G401 (cell line): ENCODE measurements at regions not wholly inside any gene's neighbourhood (a gene's known extent, or its start where the extent isn't known, plus 50 kb on each side); places are given as distances from the start of the nearest gene placed in this dataset.
A peak's percentile ranks its signal among the peaks of the same experiment; 100 is the strongest.
"Not testable (repeated sequence)": the region's sequence is repeated elsewhere in the genome, so short reads cannot be mapped to it uniquely, and the experiment has no call there.

Source experiments
- DNase-seq: peaks from one replicate; pipeline ENCODE4 v3.0.0-alpha.2; 2015; ENCODE audit warnings: low spot score
- in situ Hi-C: cut with HindIII; loops from 2 replicates; pipeline ENCODE4 v1.10.0; 2016; ENCODE audit warnings: low sequenced_read_pairs, mixed read lengths

DNA sequence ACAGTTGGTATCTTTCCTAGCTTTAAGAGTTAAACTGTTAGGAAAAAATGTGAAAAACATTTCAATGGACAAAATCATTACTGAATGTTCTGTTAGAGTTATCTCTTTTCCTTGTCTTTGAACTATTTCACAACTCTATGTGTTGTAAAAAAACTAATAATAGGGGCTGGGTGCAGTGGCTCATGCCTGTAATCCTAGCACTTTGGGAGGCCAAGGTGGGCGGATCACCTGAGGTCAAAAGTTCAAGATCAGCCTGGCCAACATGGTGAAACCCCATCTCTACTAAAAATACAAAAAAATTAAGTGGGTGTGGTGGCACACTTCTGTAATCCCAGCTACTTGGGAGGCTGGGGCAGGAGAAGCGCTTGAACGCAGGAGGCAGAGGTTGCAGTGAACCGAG is 184.0 kb upstream of the P2RY1 start:
- DNase-seq, in situ Hi-C loops: not testable (repeated sequence)

DNA sequence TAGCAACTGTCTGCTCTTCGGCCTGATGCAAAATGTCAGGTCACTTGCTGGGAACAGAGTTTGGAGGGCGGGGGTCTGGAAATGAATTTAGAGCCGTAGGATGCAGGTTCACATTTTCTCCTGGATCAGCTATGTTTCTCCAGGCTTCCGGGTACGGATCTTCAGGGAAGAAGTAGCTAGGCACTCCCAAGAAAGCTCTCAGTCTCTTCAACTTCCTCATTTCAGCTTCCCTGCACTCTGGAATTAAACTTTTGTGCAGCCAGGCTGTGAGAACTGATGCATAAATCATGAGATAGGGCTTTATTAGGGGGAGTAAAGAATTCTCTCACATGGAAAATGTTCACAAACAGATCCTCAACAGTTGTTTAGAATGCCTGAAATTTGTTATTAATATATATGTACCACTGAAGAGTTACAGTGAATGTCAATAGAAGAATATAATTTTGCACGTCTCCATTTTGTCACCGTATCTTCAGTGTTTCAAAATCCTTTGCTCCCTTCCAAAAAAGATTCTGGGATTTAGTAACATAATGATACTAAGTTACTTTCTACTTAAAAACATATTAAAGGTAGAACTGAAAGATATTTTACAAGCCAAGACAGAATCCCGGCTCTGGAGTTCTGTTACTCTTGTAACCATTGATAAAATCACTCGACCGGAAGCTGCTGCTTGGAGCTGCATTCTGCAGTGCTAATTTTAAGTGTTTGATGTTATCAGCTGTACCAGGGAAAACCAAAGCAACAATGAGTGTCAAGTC is 178.5 kb upstream of the P2RY1 start:
- in situ Hi-C loops, result no loop called here
- DNase-seq, result no peak

DNA sequence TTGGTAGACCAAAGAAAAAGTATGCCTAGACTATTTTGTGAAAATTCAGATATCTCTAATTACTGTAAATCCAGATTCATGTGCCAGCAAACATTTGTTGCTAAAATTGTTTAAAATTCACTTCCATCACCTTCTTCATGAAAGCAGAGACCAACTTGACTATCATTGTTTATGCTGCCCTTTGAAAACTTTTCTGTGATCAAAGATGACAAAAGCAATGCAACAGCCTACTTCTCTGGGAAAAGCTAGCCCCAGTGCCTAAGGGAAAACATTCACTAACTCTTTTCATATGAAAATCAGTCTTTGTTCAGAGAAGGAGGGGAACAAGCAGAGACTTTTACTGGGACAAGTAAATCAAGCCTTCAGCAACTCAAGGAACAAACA is 178.0 kb upstream of the P2RY1 start:
- in situ Hi-C loops, result no loop called here
- peak; percentile 13 for DNase-seq

DNA sequence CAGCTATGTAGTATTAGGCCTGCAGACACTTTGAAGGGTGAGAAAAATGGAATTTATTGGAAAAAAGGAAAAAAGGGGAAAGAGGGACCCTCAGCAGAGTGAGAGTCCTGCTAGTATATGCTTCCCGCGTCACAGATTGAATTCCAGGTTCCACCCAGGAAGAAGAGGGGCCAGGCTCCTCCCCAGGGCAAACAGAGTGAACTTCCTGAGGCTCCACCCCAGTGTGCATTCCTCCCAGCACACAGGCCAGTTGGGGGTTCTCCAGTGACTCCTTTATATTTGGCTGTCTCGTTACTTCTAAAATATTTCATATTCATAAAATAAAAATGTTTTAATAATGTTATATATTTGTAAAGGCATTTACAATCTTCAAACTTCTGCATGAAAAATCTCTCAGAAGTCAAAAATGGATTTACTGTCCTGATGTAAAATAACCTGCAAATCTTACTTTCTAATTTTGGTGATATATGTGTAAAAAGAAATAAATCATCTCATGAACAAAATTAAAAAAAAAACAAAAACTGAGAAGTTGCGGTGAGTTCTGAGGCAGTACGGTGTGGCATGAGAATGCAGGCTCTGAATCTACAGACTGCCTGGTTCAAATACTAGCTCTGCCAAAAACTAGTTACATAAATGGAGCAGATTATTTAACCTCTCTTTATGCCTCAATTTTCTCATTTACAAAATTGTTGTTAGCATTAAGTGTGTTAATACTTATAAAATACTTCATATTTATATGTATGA is 175.8 kb upstream of the P2RY1 start:
- in situ Hi-C loops, result no loop called here
- no peak for DNase-seq

DNA sequence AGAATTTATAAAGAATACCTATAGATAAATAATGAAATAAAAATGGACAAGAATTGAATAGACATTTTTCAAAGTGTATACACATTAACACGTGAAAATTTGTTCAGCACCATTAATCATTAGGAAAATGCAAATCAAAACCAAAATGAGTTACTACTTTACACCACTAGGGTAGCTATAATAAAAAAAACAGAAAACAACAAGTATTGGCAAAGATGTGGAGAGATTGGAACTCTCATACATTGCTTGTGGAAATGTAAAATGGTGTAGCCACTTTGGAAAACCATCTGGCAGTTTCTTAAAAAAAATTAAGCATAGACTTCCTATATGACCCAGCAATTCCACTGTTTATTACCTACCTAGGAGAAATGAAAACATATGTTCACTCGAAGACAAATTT is 172.8 kb upstream of the P2RY1 start:
- in situ Hi-C loops, result no loop called here
- DNase-seq, result no peak

DNA sequence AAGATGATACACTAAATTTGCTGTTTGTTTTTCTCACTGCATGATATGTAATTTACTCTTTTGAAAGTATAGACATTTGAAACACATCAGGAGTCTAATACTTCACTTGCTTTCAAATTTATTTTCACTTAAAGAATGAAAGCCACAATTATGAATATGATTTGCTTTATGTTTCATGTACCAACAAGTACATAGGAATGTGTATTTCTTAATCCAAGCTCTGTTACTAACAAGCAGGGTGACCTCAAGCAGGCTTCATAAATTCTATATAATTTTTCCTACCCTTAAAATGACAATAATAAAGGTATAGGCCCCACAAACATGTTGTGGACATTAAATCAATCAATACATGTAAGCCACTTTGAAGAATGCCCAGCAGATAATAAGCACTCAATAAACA is 170.2 kb upstream of the P2RY1 start:
- in situ Hi-C loops, result no loop called here
- no peak for DNase-seq

DNA sequence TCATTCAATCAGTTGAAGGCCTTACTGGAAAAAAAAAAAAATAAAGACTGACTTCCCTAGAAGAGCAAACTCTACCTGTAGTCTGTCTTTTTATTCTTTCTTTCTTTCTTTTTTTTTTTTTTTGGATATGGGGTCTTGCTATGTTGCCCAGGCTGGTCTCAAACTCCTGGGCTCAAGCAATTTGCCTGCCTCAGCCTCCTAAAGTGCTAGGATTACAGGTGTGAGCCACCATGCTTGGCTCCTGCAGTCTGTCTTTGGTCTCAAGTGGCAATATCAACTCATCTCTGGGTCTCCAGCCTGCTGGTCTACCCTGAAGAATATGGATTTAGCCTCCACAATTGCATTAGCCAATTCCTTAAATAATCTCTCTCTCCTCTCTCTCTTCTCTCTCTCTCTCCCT is 167.7 kb upstream of the P2RY1 start:
- DNase-seq, result no peak
- in situ Hi-C loops, result no loop called here

DNA sequence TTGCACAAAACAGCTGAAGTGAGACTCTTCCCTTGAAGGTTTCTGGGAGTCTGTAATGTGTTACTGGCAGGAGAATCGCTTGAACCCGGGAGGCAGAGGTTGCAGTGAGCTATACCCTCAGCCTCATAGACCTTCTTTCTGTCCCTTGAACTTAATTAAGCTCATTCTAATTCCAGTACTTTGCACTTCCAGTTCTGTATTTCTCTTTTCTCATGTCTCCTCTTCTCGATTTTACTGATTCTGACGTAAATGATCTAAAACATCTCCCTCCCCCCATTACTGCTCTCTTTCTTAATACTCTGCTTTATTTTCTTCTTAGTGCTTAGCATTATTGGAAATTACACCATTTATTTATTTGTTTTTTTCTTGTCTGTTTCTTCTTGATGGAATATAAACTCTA is 165.4 kb upstream of the P2RY1 start:
- DNase-seq, result no peak
- in situ Hi-C loops, result no loop called here

DNA sequence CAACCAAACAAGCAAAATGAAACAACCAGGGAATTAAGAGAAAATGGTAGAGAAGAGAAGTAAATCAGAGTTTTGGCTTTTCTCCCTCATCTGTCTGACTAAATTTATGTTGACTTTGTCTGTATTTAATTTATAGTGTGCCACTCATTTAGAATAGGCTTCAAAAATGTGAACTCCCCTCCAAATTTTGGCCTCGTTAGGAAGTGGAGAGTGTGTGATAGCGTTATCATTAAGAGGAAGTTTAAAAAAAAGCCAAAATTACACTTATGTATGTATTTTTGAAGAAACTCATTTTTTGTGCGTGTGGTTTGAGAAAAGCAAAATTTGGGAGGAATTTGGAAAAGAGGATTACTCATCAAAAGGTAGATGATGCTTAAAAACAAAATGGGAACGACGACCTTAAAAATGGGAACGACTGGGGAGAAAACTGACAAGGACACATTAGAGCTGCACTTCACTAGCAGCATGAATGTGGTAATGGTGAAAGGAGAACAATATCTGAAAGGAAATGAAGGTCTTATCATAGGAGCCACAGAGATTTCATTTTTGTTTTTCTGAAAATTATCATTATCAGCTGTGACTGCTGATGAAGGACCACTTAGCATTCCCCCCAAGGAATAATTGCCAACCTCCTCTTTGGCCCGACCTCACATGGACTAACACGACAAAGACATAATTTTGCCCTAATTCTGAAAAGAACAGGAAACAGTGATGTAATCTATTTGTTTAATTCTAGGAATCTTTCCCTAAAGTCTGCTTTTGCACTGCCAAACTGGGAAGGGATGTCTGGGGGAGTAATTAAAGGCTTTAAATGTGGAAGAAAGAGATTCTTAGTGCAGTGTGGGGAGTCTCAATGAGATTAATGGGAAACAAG is 163.2 kb upstream of the P2RY1 start:
- no peak for DNase-seq
- in situ Hi-C loops, result no loop called here

DNA sequence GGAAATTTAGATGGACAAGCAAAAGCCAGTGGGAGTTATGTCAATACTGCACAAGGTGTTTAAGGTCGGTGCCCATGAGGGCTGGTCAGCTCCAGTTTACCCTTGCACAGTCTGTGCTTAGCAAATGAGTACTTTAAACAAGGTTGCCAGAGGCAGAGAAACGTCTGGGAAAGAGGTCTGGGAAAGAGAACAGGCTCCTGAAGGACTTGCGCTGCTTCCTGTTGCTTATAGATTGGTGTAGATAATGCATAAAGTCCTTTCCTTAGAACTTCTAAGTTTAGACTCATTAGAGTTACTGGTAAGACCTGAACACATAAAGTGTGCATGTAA is 162.6 kb upstream of the P2RY1 start:
- no peak for DNase-seq
- in situ Hi-C loops, result no loop called here

DNA sequence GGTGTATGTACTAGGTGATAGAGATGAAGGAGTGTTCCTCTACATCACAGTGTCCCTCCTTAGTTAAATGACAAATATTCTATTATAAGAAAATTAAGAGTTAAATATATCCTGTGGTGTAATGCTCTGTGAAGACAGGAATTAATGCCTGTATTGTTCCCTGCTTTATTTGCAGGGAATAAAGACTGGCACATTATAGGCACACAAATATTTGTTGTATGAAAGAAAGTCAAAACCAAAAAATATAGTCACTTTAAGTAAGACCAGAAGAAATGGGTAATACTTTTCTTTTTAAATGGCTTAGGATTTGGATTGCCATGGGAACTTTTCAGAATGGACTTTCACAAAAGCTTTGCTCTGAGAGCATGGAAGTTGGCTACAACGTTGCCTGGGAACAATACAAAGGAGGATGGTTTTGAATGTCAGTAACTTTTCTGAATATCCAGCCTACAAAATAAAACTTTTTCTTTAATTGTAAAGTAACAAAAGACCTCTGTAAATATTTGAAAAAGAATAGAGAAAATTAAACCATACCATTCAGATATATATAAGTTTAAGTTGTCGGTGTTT is 158.0 kb upstream of the P2RY1 start:
- peak; percentile 11 for DNase-seq
- in situ Hi-C loops, result no loop called here

DNA sequence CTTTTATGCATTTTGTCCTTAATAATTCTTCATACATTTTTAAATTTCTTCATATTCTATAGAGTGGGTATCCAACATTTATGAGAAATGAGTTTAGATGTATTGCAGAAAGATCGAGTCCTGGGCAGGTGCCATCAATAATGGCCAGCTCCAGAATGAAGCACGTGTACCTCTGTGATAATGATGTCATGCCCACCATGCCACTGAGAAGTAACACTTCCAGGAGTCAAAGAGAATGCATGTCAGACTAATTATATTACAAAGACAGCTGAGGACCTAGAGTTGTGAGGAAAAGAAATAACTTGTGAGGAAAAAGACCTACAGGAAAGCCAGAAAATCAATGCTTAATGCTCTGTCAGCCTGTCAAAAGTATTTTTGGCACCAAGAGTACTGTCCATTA is 157.4 kb upstream of the P2RY1 start:
- in situ Hi-C loops, result no loop called here
- no peak for DNase-seq

DNA sequence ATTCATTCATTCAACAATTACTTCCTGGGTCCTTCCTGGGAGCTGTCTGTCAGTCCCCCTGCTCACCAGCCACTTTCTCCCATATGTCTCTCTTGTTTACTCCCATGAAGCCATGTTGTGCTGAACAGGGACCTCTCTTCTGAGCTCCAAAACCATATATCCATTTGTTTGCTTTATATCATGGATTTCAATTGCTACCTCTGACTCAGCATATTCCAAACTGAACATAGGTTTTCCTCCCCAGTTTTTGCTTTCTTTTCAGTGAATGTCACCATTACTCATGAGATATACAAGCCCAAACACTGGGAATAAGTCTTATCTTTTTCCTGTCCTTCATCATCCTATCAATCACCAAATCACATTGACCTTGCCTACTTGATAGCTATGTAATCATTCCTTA is 152.5 kb upstream of the P2RY1 start:
- in situ Hi-C loops, result no loop called here
- DNase-seq, result no peak

DNA sequence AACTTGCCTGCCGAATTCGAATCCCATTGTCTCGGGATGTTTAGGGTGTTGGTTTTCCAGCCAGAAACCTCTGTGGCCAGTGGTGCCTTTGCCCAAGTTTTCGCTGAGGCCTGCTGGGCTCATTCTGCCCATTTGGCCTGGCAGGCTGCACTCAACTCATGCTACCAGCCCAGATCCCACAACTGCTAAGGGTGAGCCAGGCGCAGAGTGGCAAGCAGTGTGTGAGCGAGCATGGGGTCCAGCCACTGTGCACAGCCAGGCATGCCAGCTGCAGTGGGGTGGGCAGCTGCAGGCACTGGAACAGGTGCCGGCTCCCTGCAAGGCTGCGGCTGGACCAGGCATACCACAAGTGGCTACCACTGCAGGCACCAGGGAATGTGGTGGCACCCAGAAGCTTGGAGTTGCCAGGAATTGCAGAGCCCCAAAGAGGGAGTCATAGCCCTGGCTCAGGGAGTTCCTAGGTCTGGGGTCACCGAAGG is 151.4 kb upstream of the P2RY1 start:
- no peak for DNase-seq
- in situ Hi-C loops, result no loop called here

DNA sequence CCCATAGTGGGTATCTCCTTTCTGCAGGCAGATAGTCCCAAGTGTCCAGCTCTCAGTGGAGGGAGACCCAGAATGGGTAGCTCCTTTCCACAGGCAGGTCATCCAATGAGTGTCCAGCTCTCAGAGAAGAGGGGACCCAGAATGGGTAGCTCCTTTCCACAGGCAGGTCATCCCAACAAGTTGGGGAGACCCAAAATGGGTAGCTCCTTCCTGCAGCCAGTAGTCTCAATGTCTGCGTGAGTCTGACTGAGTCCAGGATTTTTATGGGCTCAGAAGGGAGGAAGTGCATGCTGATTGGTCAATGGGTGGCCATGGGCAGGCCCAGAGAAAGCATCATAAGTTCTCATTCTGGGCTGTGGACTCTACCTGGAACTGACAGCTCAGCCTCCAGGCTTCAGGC is 150.7 kb upstream of the P2RY1 start:
- in situ Hi-C loops, result no loop called here

DNA sequence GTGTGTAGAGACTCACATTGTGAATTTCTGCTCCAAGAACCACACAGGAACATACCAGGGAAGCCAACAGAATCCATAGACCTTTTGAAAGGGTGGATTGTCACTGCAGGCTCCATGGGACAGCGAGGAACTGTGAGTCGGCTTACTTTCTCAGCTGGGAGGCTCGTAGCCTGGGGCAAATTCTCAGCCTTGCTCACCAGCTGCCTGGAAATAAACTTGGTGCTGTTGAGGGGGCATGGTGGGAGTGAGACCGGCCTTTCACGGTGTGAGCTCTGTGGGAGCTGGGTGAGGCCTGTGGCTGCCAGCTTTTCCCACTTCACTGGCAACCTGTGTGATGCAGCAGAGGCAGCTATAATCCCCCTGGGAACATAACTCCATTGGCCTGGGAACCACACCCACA is 146.6 kb upstream of the P2RY1 start:
- DNase-seq, result no peak
- in situ Hi-C loops, result no loop called here

More for the DNA sequence above, 150.7 kb upstream of the P2RY1 start:
- no peak for DNase-seq

DNA sequence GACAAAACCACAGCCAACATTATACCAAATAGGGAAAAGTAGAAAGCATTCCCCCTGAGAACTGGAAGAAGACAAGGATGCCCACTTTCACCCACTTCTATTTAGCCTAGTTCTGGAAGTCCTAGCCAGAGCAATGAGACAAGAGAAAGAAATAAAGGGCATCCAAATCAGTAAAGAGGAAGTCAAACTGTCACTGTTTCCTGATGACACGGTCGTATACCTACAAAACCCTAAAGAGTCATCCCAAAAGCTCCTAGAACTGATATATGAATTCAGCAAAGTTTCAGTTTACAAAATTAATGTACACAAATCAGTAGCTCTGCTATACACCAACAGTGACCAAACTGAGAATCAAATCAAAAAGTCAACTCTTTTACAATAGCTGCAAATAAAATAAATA is 142.6 kb upstream of the P2RY1 start:
- DNase-seq, in situ Hi-C loops: not testable (repeated sequence)

DNA sequence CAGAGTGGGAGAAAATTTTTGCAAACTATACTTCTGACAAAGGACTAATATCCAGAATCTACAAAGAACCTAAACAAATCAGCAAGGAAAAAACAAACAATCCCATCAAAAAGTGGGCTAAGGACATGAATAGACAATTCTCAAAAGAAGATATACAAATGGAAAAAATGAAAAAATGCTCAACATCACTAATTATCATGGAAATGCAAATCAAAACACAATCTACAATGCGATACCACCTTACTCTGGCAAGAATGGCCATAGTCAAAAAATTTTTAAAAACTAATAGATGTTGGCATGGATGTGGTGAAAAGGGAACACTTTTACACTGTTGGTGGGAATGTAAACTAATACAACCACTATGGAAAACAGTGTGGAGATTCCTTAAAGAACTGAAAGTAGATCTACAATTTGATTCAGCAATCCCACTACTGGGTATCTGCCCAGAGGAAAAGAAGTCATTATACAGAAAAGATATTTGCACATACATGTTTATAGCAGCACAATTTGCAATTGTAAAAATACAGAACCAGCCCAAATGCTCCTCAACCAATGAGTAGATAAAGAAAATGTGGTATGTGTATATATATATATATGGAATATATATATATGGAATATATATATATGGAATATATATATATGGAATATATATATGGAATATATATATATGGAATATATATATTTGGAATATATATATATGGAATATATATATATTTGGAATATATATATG is 141.2 kb upstream of the P2RY1 start:
- in situ Hi-C loops, DNase-seq: not testable (repeated sequence)

DNA sequence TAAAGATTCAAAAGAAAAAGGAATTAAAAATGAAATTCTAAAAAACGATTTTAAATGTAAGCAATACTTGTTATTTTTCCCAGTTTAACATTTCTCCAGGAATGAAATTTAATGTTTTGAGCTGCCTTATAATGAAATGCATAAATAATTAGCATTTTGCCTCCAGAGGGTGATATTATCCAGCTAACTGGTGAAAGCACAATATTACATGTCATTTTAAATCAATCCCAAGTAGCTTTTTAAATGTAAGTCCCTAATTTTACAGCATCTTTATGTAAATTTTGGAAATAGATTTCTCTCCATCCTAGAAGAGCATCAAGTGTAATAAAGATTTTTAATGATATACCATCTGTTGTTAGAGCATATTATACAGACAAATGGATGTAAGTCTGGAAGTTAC is 139.1 kb upstream of the P2RY1 start:
- no peak for DNase-seq
- in situ Hi-C loops, result no loop called here
